HUES48 (cell line): ENCODE measurements at regions not wholly inside any gene's neighbourhood (a gene's known extent, or its start where the extent isn't known, plus 50 kb on each side); places are given as distances from the start of the nearest gene placed in this dataset.

Experiments
- H3K27ac ChIP-seq: one replicate; pipeline ENCODE4 v1.7.0; 2013; ENCODE audit warnings: low read depth, low read length, inconsistent platforms
- H3K27me3 ChIP-seq: 2 replicates; pipeline ENCODE4 v1.6.1; 2013; ENCODE audit warnings: mild to moderate bottlenecking, low read length; ENCODE audit not compliant: control insufficient read depth, insufficient read depth
- H3K36me3 ChIP-seq: 2 replicates; pipeline ENCODE4 v1.6.1; 2013; ENCODE audit warnings: low read length; ENCODE audit not compliant: control insufficient read depth, insufficient read depth
- H3K4me1 ChIP-seq: 2 replicates; pipeline ENCODE4 v1.6.1; 2013; ENCODE audit warnings: mild to moderate bottlenecking, low read length; ENCODE audit not compliant: control insufficient read depth, insufficient read depth
- H3K4me3 ChIP-seq: 2 replicates; pipeline ENCODE4 v1.5.1; 2013; ENCODE audit warnings: mild to moderate bottlenecking, low read depth, low read length
- H3K9ac ChIP-seq: 2 replicates; pipeline ENCODE4 v1.6.1; 2013; ENCODE audit warnings: mild to moderate bottlenecking, low read depth, low read length, moderate library complexity
- H3K9me3 ChIP-seq: 2 replicates; pipeline ENCODE4 v1.6.1; 2013; ENCODE audit warnings: low read length; ENCODE audit not compliant: control insufficient read depth, insufficient read depth

DNA sequence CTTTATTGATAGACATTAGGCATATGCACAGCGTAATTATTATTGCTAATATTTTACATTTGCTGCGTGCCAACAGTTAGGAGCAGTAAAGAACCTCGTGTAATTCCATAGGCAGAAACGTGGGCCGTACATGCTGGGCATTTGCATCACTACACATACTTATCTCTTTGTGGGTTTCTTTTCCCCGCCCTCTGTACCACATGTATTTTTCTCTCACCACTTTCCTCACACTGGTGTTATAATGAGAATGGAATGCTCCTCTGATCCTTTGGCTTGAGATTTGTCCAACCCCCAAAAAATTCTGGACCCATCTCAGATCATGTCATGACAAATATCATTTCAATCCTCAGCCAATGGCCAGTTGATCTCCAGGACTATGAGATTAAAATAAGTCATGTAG lies 1952.6 kb upstream of the WWC1 start:
- Histone ChIP-seq H3K36me3 (no peaks in the 10 kb centered on the region), H3K4me1 (peaks cover 9% of the 10 kb centered on the region), H3K9me3 (no peaks in the 10 kb centered on the region), H3K27me3 (no peaks in the 10 kb centered on the region), H3K27ac (no peak overlapping the region), H3K9ac (no peak overlapping the region), H3K4me3 (no peak overlapping the region)

DNA sequence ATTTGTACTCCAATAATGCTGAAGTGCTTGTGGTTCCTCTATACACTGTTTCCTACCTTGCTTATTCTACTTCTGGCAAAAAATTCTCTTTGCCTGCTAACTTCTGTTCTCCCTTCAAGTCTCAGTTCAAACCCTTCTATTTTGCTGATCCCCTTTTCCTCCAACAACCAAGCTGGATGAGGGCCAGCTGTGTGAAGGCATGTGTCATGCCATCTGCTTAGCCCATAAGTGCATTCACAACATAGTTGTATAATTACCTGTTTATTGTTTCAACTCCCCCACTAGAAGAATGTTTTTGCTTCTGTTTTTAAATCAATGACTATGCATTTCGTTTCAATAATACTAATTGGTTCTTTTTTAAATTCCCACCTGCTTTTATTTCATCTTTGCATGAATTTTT lies 1951.4 kb upstream of the WWC1 start:
- no peak overlapping the region for H3K27ac ChIP-seq
- no peaks in the 10 kb centered on the region for H3K27me3 ChIP-seq
- no peak overlapping the region for H3K4me3 ChIP-seq
- H3K4me1 ChIP-seq = peaks cover 9% of the 10 kb centered on the region
- H3K36me3 ChIP-seq = no peaks in the 10 kb centered on the region
- no peaks in the 10 kb centered on the region for H3K9me3 ChIP-seq
- H3K9ac ChIP-seq = no peak overlapping the region

DNA sequence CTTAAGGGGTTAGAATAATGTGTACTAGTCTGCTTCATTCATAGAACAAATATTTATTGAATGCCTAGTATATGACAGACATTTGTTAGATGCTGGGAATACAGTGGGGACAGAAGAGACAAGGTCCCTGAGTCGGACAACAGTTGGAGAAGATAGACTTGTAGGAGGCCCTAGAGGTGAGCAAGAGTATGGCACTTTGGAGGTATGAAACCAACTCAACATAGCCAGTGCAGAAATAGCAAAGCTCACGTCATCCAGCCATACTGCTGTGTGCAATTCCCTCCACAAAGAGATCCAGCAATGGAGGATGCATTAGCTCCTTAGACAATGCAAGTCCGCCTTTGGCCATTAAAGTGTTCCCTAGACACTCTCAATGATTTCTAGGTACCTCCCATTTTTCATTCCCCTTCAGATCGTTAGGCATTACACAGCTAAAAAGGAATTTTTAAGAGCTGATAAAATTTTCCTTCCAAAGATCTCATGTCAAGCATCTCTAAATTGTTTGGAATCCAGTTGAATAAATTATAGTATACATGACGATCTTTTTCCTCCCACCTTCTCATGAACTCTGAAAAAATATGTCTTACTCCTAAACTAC lies 1949.6 kb upstream of the WWC1 start:
- Histone ChIP-seq H3K27ac (no peak overlapping the region), H3K4me3 (no peak overlapping the region), H3K27me3 (no peaks in the 10 kb centered on the region), H3K9me3 (no peaks in the 10 kb centered on the region), H3K4me1 (peaks cover 11% of the 10 kb centered on the region), H3K36me3 (no peaks in the 10 kb centered on the region), H3K9ac (no peak overlapping the region)

DNA sequence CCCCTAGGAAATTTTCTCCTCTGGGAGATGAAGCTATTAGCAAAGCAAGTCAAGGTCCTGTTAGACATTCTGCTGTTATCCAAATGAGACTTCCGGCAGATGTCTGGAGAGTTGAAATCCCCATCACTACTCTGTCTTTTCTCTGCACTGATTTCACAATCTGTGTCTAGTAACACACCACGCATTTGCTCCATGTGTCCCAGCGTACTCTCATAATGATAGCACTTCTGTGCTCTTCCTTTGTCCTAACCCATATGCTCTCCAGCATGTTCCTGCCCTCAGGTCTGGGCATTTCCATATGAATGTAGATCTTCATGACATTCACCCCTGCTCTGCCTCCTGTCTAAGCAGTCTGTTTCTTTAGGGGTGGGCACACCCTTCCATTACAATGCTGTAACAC lies 1949.0 kb upstream of the WWC1 start:
- Histone ChIP-seq H3K9me3 (no peaks in the 10 kb centered on the region), H3K4me3 (no peak overlapping the region), H3K27ac (no peak overlapping the region), H3K27me3 (no peaks in the 10 kb centered on the region), H3K36me3 (no peaks in the 10 kb centered on the region), H3K9ac (no peak overlapping the region), H3K4me1 (peaks cover 17% of the 10 kb centered on the region)

DNA sequence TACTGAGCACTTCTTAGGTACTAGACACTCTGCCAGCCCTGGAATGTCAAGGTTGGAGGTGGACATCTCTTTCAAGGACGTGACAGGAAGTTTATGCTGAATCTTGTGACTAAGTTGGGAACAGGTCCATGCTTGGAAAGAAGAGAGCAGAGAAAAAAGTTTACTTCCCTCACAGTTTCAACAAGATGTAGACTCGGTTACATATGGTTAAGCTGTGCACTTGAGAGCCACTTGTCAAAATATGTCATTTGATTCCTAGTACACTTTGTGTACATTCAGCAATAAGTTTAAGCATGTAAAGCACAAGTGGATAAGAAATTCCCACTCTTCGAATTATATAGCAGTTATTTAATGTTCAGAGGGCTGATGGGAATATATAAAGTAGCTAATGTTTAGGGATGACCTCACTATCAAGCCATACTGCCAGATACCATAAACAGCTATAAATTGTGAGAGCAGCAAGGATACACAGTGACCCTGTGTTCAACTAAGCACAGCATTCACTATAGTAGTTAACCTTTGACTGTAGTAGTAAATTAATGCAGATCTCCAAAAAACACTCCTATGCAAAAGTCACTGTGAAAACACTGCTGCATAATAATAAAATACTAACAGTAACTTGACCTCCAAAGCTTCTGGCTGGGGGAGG lies 1944.6 kb upstream of the WWC1 start:
- no peaks in the 10 kb centered on the region for H3K9me3 ChIP-seq

DNA sequence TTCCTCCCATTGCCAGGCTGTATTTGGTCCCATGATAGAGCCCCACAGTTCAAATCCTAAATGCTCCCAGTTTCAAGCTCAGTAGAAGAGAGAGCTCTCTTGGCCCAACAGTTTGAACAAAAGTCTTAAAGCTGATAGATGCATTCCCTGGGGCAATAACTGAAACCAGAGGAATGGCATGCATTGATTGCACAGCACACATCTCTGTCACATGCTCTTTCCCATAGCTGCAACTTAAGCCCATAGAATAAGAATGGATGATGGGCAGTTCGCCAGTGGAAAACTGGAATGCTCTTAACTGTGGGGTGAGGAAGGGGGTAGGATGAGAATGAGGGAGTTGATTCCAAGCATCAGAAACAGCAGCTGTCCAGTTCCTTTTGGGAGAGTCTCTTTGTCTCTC lies 1942.4 kb upstream of the WWC1 start:
- no peaks in the 10 kb centered on the region for H3K9me3 ChIP-seq
- no peak overlapping the region for H3K9ac ChIP-seq
- no peaks in the 10 kb centered on the region for H3K36me3 ChIP-seq
- no peaks in the 10 kb centered on the region for H3K27me3 ChIP-seq
- peaks cover 17% of the 10 kb centered on the region for H3K4me1 ChIP-seq
- H3K27ac ChIP-seq = no peak overlapping the region
- no peak overlapping the region for H3K4me3 ChIP-seq

More for the DNA sequence above, 1944.6 kb upstream of the WWC1 start:
- no peak overlapping the region for H3K27ac ChIP-seq
- no peaks in the 10 kb centered on the region for H3K36me3 ChIP-seq
- H3K4me3 ChIP-seq = no peak overlapping the region; the same call in 1 of the 2 replicates
- no peak overlapping the region for H3K9ac ChIP-seq
- no peaks in the 10 kb centered on the region for H3K27me3 ChIP-seq
- peaks cover 26% of the 10 kb centered on the region for H3K4me1 ChIP-seq

DNA sequence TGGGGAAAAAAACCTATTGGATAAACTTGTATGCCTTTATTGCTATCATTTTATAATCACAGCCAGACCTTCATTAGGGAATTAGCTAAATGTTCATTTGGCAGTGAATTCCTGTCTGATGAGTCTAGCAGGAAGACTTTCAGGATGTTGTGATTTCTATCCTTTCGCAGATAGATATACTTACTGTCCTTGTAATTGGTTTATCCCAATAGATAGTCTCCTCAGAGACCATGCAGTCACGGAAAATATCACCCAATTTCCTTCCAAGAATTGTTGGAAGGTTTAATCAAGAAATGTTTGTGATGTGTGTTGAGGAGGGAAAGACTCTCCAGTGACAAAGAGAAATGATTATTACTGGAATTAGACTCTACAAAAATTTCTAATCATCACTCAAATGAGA lies 1937.9 kb upstream of the WWC1 start:
- Histone ChIP-seq H3K4me1 (peaks cover 12% of the 10 kb centered on the region), H3K9ac (no peak overlapping the region), H3K9me3 (no peaks in the 10 kb centered on the region), H3K27me3 (no peaks in the 10 kb centered on the region), H3K4me3 (no peak overlapping the region), H3K27ac (no peak overlapping the region), H3K36me3 (no peaks in the 10 kb centered on the region)

DNA sequence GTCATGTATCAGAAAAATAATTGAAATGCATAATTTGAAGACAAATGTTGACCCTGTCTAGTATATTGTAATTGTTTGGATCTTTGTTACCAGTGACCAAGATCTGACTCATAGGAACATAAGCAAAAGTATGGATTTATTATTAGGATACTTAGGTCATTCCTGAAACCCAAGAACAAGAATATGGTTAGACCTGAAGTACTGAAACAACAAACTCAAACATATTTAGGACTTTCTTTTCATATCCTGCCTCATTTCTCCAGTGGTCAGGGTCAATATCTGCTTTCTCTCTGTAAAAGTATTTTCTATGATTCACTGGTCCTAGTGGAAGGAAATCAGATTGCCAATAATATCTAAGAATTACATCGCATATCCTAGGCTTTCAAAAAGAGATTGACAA lies 1937.1 kb upstream of the WWC1 start:
- no peaks in the 10 kb centered on the region for H3K9me3 ChIP-seq
- no peak overlapping the region for H3K9ac ChIP-seq
- H3K4me1 ChIP-seq = peaks cover 10% of the 10 kb centered on the region
- H3K27ac ChIP-seq = no peak overlapping the region
- no peaks in the 10 kb centered on the region for H3K36me3 ChIP-seq
- no peaks in the 10 kb centered on the region for H3K27me3 ChIP-seq
- H3K4me3 ChIP-seq = no peak overlapping the region

DNA sequence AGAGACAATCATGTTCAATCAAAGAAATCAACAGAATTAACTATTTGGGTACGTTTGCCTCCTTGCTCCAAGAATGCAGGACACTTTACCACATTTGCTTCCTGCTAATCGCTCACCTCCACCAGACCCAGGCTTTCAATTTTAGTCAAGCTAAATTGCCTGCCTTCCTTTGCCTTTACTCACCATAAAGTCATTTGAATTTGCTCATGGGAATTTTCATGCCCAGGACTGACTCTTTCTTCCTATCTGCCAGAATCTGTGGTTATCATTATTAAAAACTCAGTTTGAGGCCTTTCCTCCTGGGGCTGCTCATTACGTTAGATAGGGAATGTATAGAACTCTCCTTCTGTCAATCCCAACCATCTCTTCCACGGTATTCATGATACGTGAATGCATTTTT lies 1935.3 kb upstream of the WWC1 start:
- Histone ChIP-seq H3K27me3 (no peaks in the 10 kb centered on the region), H3K4me3 (no peak overlapping the region), H3K36me3 (no peaks in the 10 kb centered on the region), H3K27ac (no peak overlapping the region), H3K4me1 (peaks cover 9% of the 10 kb centered on the region), H3K9me3 (no peaks in the 10 kb centered on the region), H3K9ac (no peak overlapping the region)

DNA sequence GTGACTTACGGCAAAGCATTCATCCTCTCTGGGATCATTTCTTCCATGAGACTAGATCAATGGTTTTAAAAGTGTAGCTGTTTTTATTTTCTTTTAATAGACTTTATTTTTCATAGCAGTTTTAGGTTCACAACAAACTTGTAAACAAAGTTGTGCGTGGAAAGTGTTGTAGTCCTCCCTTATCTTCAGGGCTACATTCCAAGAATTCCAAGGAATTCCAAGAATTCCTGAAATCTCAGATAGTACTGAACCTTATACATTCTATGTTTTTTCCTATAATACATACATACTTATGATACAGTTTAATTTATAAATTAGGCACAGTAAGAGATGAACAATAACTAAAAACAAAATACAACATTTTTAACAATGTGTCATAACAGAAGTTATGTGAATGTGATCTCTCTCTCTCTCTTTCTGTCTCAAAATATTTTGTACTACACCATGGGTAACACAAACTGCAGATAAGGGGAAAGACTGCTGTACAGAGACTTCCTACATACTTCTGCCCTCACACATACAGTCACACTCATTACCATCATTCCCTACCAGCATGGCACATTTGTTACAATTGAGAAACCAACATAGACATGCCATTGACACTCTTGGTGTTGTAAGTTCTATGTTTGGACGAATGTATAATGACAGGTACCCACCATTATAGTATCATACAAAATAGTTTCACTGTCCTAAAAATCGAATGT lies 1933.2 kb upstream of the WWC1 start:
- H3K4me3 ChIP-seq = no peak overlapping the region
- H3K9ac ChIP-seq = no peak overlapping the region
- no peak overlapping the region for H3K27ac ChIP-seq
- peaks cover 9% of the 10 kb centered on the region for H3K4me1 ChIP-seq
- H3K36me3 ChIP-seq = no peaks in the 10 kb centered on the region
- H3K27me3 ChIP-seq = no peaks in the 10 kb centered on the region
- 0 out of 2 replicates have a peak, but pooled peaks cover 6% of the 10 kb centered on the region for H3K9me3 ChIP-seq

DNA sequence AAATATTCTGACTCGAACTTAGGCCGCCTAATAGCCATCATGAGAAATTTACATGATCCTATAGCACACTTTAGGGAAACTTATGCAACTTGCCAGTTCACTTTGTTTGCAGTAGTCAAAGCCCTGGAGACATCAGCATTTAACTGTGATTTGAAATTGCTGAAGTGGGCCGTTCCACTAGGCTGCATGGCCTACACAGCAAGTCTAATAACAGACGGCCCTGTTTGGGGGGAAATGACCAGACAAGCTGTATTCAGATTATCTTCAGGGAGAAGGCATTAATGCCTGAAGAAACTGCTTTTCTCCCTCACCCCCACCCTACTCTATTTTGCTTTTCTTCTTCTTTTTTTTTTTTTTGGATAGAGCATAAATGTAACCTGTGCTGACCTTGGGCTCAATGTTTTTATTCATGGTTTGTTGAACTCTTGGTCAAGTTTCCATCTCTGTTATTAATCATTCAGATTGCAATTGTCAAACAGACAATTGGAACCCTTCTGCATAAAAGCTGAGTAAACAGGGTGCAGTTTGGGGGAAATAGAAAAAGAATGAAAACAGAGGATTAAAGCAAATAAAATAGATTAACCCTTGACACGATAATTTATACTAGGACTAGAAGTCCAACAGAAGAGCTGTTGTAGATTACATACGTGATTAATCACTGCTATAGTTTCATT lies 1928.2 kb upstream of the WWC1 start:
- H3K4me1 ChIP-seq = peaks cover 3% of the 10 kb centered on the region
- no peak overlapping the region for H3K4me3 ChIP-seq
- no peaks in the 10 kb centered on the region for H3K36me3 ChIP-seq
- no peak overlapping the region for H3K9ac ChIP-seq
- no peaks in the 10 kb centered on the region for H3K27me3 ChIP-seq
- H3K9me3 ChIP-seq = 0 out of 2 replicates have a peak, but pooled peaks cover 6% of the 10 kb centered on the region
- H3K27ac ChIP-seq = no peak overlapping the region
